ENCODE measurements at regions not wholly inside any gene's neighbourhood (a gene's known extent, or its start where the extent isn't known, plus 50 kb on each side); places are given as distances from the start of the nearest gene placed in this dataset.

DNA sequence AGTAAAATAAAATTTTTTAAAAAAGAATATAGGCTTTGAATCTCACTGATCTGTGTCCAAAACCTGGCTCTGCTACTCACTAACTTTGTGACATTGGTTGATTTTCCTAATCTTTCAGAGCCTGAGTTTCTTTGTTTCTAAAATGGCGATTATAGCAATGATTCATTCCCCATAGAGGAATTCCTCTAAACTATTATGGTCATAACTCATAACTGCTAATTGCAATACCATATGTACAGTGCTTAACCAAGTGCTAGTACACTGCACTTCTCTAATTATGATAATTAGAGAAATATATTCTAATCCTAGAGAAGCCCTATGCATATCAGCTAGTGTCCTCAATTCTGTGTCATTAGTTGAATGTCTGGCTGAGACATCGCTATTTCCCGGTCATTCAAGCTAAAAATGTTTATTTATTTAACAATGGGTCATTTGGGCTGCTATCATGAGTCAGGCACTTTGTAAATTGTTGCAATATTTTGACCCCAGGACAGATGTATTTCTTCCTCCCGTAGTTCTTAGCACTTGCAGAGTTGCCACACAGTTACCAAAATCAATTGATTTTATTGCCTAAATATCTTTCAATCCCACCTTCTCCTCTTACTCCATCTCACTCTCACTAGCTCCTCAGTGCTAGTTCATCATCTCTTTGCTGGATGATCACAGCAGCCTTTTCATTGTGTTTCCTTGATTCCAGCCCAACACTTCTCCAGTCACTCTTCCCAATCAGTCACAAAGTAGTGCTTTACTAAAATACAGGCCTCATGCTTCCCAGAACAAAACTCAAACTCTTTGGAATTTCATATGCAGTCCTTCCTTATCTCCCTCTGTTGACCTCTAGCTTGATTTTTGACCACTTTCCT lies 200.9 kb upstream of the PAPPA start:
- intact Hi-C loops (cut with micrococcal nuclease; ENCODE audit: unreplicated experiment), result no loop called here
- Mint-ChIP-seq H3K4me1 (ENCODE audit: low read depth, unreplicated experiment) (no peaks in the 10 kb centered on the region), H3K9me3 (ENCODE audit: low read depth, unreplicated experiment) (peaks cover 8% of the 10 kb centered on the region), H3K27ac (ENCODE audit: unreplicated experiment) (no peak overlapping the region), H3K36me3 (ENCODE audit: insufficient read depth, unreplicated experiment) (no peaks in the 10 kb centered on the region), H3K4me3 (ENCODE audit: low read depth, unreplicated experiment) (no peak overlapping the region), H3K27me3 (ENCODE audit: unreplicated experiment) (no peaks in the 10 kb centered on the region)
- BruUV-seq (replicated peaks), result no TSS peak
- TF ChIP-seq, protein P1, sequence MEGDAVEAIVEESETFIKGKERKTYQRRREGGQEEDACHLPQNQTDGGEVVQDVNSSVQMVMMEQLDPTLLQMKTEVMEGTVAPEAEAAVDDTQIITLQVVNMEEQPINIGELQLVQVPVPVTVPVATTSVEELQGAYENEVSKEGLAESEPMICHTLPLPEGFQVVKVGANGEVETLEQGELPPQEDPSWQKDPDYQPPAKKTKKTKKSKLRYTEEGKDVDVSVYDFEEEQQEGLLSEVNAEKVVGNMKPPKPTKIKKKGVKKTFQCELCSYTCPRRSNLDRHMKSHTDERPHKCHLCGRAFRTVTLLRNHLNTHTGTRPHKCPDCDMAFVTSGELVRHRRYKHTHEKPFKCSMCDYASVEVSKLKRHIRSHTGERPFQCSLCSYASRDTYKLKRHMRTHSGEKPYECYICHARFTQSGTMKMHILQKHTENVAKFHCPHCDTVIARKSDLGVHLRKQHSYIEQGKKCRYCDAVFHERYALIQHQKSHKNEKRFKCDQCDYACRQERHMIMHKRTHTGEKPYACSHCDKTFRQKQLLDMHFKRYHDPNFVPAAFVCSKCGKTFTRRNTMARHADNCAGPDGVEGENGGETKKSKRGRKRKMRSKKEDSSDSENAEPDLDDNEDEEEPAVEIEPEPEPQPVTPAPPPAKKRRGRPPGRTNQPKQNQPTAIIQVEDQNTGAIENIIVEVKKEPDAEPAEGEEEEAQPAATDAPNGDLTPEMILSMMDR (IDR thresholded peaks at IDR 0.05; ENCODE audit: unreplicated experiment), result no peak
- DNase-seq, result no peak
- CTCF ChIA-PET, result no interaction called here

GRCh38 chr9:115956371-115956770 lies 197.2 kb upstream of the PAPPA start:
- intact Hi-C loops (cut with micrococcal nuclease; ENCODE audit: unreplicated experiment), result no loop called here
- H3K36me3 Mint-ChIP-seq (ENCODE audit: insufficient read depth, unreplicated experiment), result no peaks in the 10 kb centered on the region
- H3K27me3 Mint-ChIP-seq (ENCODE audit: unreplicated experiment), result no peaks in the 10 kb centered on the region
- CTCF ChIA-PET, result no interaction called here
- TF ChIP-seq, protein P1 (IDR thresholded peaks at IDR 0.05; ENCODE audit: unreplicated experiment), result no peak
- DNase-seq, result no peak
- H3K9me3 Mint-ChIP-seq (ENCODE audit: low read depth, unreplicated experiment), result peaks cover 7% of the 10 kb centered on the region
- BruUV-seq (replicated peaks), result no TSS peak
- no peak overlapping the region for H3K4me3 Mint-ChIP-seq (ENCODE audit: low read depth, unreplicated experiment)
- H3K4me1 Mint-ChIP-seq (ENCODE audit: low read depth, unreplicated experiment), result no peaks in the 10 kb centered on the region
- H3K27ac Mint-ChIP-seq (ENCODE audit: unreplicated experiment), result no peak overlapping the region

DNA sequence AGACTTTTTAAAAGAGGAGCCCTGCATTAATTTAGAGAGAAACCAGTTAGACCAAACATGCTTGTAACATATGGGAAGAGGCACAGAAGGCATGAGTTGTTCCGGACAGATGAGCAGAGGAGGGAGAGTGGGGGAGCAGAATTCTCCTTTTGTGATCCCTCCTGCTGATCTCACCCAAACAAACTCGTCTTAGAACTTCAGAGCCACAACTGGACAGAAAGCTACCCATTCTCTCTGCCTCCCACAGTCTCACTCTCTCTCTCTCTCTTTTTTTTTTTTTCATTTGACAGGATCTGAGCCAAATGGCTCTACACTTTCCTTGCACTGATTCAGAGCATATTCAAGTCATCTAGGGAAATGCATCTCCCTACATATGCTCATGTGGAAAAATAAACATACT lies 196.0 kb upstream of the PAPPA start:
- no TSS peak for BruUV-seq (replicated peaks)
- Mint-ChIP-seq H3K4me1 (ENCODE audit: low read depth, unreplicated experiment) (no peaks in the 10 kb centered on the region), H3K27ac (ENCODE audit: unreplicated experiment) (no peak overlapping the region), H3K27me3 (ENCODE audit: unreplicated experiment) (no peaks in the 10 kb centered on the region), H3K9me3 (ENCODE audit: low read depth, unreplicated experiment) (peaks cover 10% of the 10 kb centered on the region), H3K36me3 (ENCODE audit: insufficient read depth, unreplicated experiment) (no peaks in the 10 kb centered on the region), H3K4me3 (ENCODE audit: low read depth, unreplicated experiment) (no peak overlapping the region)
- no peak for DNase-seq
- TF ChIP-seq, protein P1 (IDR thresholded peaks at IDR 0.05; ENCODE audit: unreplicated experiment), result no peak
- intact Hi-C loops (cut with micrococcal nuclease; ENCODE audit: unreplicated experiment), result no loop called here
- CTCF ChIA-PET, result no interaction called here

DNA sequence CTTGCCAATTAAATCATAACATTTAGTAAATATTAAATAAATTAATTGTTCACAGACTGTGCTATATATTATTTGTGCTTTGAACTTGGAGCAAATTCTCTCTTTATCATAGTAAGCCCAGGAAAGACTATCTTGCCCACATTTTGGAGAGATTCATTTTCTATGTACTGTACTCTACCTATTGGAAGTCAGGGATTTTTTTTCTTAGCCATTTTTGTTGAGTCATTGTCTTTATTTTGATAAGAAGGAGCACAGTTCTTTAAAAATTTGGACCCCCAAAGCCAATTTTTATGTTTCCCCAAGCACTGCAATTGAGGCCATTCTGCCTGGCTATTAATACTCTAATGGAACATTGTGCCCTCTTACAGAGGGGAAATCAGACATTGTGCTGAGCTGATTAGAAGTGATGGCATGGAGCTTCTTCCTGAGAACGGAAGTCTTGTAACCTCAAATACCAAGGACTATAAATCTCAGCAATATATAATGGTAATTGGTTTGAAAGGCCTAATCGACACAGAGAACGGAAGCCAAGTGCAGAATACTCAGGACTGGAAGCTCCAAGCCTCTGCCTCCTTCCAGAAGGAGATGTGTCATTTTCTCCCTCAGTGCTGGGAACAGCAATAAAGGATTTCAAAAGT lies 188.8 kb upstream of the PAPPA start:
- no peaks in the 10 kb centered on the region for H3K4me1 Mint-ChIP-seq (ENCODE audit: low read depth, unreplicated experiment)
- no peaks in the 10 kb centered on the region for H3K36me3 Mint-ChIP-seq (ENCODE audit: insufficient read depth, unreplicated experiment)
- H3K9me3 Mint-ChIP-seq (ENCODE audit: low read depth, unreplicated experiment), result peaks cover 9% of the 10 kb centered on the region
- no TSS peak for BruUV-seq (replicated peaks)
- CTCF ChIA-PET, result no interaction called here
- H3K27ac Mint-ChIP-seq (ENCODE audit: unreplicated experiment), result no peak overlapping the region
- no peak overlapping the region for H3K4me3 Mint-ChIP-seq (ENCODE audit: low read depth, unreplicated experiment)
- no peak for DNase-seq
- H3K27me3 Mint-ChIP-seq (ENCODE audit: unreplicated experiment), result no peaks in the 10 kb centered on the region
- TF ChIP-seq, protein P1 (IDR thresholded peaks at IDR 0.05; ENCODE audit: unreplicated experiment), result no peak
- intact Hi-C loops (cut with micrococcal nuclease; ENCODE audit: unreplicated experiment), result no loop called here

All from Calu3 (cell line).